CD4-positive, alpha-beta T cell treated with Interferon alpha-2 for 1 hour (primary cell): ENCODE measurements at regions not wholly inside any gene's neighbourhood (a gene's known extent, or its start where the extent isn't known, plus 50 kb on each side); places are given as distances from the start of the nearest gene placed in this dataset.
"Not testable (repeated sequence)": the region's sequence is repeated elsewhere in the genome, so short reads cannot be mapped to it uniquely, and the experiment has no call there.

Experiments
- DNase-seq, 2 donors: peaks; one replicate each; pipeline ENCODE4 v3.0.0-alpha.2; 2020 to 2022

GRCh38 chrX:128754130-128754529 is 701.9 kb upstream of the ACTRT1 start:
- no peak for DNase-seq

DNA sequence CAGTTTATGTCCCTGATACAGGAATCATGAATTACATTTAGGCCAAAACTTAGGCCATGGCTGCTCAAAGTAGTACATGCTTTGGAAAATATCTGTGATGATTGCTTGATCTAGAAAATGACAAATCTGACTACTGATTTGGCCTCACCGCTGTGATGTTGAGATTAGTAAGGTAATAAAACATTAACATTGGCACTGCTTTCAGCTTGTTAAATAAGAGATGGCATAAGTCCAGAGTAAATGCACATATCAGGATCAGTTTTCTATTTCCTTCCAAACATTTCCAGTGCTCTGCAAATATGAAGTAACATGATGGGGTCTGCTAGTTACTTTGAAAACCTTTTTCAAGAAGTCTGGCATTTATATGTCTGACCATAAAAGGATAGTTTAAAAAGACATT is 687.3 kb upstream of the ACTRT1 start:
- DNase-seq = no peak

- DNase-seq = no peak
These were observed 676.7 kb upstream of the ACTRT1 start for GRCh38 chrX:128728943-128729342.

DNA sequence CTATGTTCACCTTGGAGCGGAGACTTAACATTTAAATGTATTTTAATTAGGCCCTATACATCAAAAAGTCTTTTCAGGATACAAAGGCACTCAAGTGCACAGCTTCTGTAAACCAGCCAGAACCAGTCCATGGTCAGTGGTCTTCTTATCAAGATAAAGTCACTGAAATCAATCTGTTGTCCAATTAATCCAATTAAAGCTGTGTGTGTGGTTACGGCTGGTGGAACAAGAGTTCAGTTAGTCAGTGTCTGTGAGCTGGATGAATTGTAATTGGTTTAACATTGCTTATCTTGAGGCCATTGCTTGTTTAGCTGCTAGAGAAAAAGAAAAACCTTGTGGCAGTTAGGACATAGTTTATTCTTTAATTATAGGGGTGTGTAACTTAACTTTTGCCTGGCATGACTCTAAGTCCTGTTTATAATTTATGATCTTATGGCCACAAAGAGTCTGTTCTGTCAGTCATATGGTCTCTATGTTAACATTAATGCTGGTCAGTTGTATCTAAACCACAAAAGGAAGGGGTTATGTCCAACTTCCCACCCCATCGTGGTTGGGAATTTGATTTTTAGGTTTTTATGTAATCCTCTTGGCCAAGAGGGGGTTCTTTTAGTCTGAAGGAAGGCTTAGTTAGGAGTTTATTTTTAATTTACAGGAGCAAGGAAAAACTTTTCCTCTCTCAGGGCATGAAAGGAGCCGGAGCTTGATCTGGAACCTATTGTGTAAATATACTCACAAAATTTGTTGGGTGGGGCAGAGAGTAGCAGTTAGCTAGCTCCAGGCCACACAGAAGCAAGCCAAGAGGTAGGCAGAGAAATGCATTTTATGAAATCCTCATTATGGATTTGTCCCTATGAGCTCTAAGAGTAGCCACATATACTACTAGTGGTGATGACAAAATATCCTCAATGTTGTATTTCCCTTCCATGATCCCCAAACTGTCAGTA is 665.7 kb upstream of the ACTRT1 start:
- DNase-seq = no peak

DNA sequence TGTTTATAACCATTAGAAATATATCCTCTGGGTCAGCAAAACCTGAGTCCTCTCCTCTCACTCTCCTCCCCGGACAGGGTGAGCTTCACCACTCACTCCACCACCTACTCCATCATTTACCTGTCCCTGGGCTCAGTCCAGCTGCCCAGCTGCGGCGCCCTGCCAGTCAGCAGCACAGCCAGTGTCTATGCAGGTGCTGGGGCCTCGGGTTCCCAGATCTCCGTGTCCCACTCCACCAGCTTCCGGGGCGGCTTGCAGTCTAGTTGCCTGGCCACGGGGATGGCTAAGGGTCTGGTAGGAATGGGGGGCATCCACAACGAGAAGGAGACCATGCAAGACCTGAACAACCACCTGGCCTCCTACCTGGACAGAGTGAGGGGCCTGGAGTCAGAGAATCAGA is 662.2 kb upstream of the ACTRT1 start:
- no peak for DNase-seq

- no peak for DNase-seq
These were observed 647.6 kb upstream of the ACTRT1 start for GRCh38 chrX:128699716-128700285.

DNA sequence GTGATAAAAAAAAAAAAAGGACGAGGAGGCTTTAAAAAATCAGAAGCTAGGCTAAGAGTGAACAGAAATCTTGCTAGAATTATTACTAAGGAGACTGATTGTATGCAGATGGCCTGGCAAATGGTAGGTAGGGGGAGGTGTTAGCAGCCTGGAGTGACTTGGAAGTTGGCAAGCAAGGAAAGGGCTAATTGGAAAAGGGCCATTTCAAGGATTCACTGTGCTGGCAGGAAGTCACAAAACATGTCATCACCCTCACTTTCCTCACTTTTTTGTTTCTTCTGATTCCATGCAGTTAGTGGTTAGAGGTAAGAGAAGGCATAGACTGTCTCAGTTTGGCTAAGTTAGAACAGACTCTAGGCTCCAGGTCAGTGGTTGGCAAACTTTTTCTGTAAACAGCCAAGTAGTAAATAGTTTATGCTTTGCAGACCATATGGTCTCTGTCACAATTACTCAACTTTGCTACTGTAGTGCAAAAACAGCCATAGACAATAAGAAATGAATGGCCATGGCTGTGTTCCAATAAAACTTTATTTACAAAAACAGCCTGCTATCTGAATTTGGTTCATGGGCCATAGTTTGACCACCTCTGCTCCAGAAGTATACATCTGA is 646.5 kb upstream of the ACTRT1 start:
- no peak for DNase-seq

- no peak for DNase-seq
These were observed 639.7 kb upstream of the ACTRT1 start for GRCh38 chrX:128691872-128692271.

- no peak for DNase-seq
These were observed 633.2 kb upstream of the ACTRT1 start for GRCh38 chrX:128685387-128685786.

DNA sequence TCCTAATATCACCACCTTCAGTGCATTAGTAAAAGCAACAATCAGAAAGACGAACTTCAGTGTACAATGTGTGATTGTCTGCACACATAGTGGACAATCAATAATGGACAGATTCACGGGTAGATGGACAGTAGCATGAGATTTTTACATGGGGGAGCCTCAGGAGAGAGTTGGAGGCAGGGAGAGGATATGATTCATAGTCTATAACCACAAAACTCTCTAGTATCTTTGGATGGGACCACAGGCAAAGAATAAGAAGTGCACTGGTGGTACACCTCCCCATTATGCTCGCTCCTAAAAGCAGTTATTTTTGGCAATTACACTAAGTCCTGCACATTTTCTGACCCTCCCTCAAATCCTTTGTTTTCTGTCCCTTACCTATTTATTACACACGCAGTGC is 624.4 kb upstream of the ACTRT1 start:
- DNase-seq = no peak

DNA sequence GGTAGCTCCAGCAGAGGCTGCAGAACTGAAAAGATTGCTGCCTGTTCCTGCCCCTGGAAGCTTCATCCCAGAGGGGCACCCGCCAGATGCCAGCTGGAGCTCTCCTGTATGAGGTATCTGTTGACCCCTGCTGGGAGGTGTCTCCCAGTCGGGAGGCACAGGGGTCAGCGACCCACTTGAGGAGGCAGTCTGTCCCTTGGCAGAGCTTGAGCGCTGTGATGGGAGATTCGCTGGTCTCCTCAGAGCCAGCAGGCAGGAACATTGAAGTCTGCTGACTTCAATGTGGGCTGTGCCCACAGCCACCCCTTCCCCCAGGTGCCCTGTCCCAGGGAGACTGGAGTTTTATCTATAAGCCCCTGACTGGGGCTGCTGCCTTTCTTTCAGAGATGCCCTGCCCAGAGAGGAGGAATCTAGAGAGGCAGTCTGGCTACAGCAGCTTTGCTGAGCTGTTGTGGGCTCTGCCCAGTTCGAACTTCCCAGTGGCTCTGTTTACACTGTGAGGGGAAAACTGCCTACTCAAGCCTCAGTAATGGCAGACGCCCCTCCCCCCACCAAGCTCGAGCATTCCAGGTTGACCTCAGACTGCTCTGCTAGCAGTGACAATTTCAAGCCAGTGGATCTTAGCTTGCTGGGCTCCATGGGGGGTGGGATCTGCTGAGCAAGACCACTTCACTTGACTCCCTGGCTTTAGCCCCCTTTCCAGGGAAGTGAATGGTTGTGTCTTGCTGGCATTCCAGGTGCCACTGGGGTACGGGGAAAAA is 622.3 kb upstream of the ACTRT1 start:
- not testable (repeated sequence) for DNase-seq

- DNase-seq = no peak
These were observed 612.0 kb upstream of the ACTRT1 start for GRCh38 chrX:128664211-128664610.

GRCh38 chrX:128653524-128654060 is 601.4 kb upstream of the ACTRT1 start:
- DNase-seq = no peak

GRCh38 chrX:128650326-128650725 is 598.1 kb upstream of the ACTRT1 start:
- no peak for DNase-seq

GRCh38 chrX:128634754-128635153 is 582.6 kb upstream of the ACTRT1 start:
- DNase-seq = no peak

- no peak for DNase-seq
These were observed 571.2 kb upstream of the ACTRT1 start for GRCh38 chrX:128623361-128623760.

DNA sequence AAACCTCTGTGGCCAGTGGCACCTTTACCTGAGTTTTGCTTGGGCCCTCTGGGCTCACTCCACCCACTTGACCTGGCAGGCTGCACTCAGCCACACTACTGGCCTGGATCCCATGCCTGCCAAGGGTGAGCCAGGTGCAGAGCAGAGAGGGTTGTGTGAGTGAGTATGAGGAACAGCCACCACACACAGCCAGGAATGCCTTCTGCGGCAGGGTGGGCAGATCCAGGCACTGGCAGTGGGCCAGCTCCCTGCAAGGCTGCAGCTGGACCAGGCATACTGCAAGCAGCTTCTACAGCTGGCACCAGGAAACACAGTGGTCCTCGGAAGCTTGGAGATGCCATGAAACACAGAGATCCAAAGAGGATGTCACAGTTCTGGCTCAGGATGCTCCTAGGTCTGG is 570.1 kb upstream of the ACTRT1 start:
- DNase-seq = no peak

DNA sequence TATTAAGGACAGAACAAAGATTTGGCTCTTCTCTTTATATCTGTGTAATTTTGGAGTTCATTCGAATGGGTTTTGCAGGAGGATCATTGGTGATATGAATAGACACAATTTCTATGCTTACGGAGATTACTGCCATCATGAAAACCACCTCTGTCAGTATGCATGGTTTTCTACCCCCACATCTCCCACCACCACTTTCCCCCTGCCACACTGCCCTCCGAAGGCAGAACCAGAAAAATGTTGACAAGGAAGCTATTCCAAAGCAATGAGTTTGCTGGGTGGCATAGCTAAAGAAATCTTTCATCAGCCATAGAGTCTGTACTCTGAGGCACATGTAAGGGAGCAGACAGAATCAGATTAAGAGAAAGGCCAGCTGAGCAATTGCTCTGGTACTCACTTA is 567.3 kb upstream of the ACTRT1 start:
- no peak for DNase-seq

- no peak for DNase-seq
These were observed 564.7 kb upstream of the ACTRT1 start for GRCh38 chrX:128616933-128617332.

DNA sequence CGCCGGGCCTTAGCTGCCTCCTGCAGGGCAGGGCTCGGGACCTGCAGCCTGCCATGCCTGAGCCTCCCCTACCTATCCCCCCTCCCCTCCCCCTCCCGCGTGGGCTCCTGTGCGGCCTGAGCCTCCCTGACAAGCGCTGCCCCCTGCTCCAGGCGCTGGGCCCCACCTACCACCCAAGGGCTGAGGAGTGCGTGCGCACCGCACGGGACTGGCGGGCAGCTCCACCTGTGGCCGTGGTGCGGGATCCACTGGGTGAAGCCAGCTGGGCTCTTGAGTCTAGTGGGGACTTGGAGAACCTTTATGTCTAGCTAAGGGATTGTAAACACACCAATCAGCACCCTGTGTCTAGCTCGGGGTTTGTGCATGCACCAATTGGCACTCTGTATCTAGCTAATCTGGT is 554.6 kb upstream of the ACTRT1 start:
- not testable (repeated sequence) for DNase-seq

GRCh38 chrX:128606357-128606756 is 554.2 kb upstream of the ACTRT1 start:
- DNase-seq = not testable (repeated sequence)

GRCh38 chrX:128601706-128602105 is 549.5 kb upstream of the ACTRT1 start:
- no peak for DNase-seq

DNA sequence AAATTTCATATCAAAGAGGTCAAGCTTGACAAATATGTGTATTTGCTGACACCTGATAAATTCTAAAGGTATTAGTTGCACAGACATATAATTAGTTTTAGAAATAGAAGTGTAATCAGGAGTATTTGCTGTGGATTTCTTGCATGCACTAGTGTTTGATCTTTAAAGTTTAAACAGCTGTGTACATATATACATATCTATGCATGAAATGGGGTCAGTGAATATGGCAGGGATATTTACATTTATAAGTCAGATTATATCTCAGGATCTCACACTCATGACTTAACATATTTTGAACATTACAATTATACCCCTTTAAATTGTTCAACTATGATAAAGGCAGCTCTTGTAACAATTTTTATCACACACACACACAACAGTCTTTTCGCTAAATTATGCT is 547.4 kb upstream of the ACTRT1 start:
- no peak for DNase-seq
